B cell (primary cell): ENCODE measurements at regions not wholly inside any gene's neighbourhood (a gene's known extent, or its start where the extent isn't known, plus 50 kb on each side); places are given as distances from the start of the nearest gene placed in this dataset.

Source experiments
- ATAC-seq: fragments of 200-7000 bp; cut with Tn5 transposase; one replicate; pipeline ENCODE4 v1.10.0; 2021; ENCODE audit warnings: low read depth, mild to moderate bottlenecking, moderate number of reproducible peaks, moderate library complexity
- CTCF ChIA-PET: fragments of 350-600 bp; sonication (Branson Sonifier 250); formaldehyde crosslinking; loops from one replicate; lab custom pipeline; 2021; ENCODE audit warnings: antibody characterized with exemption, inconsistent platforms; lab: Charles Lee
- POLR2A ChIA-PET: fragments of 350-600 bp; sonication (Branson Sonifier 250); formaldehyde crosslinking; loops from one replicate; lab custom pipeline; 2021; ENCODE audit warnings: antibody characterized with exemption; lab: Charles Lee
- DNase-seq: peaks from one replicate; pipeline ENCODE4 v3.0.0; 2013
- H2AFZ ChIP-seq: 2 replicates; pipeline ENCODE4 v1.6.1; 2012; ENCODE audit warnings: mild to moderate bottlenecking, low read depth, low read length; ENCODE audit not compliant: insufficient read depth, poor library complexity, severe bottlenecking
- H3K27ac ChIP-seq, 2 donors: 1 replicate in 1 of 2; 2 replicates in 1 of 2; pipeline ENCODE4 v1.5.1; 2012 to 2013; ENCODE audit warnings: low read length in 2 of 2, mild to moderate bottlenecking in 2 of 2, moderate library complexity in 1 of 2
- H3K27me3 ChIP-seq, 4 experiments: fragments of 200-600 bp in 1 of 4; sonication (generic) in 1 of 4; replicated peaks in 1 of 4; 1 replicate in 2 of 4; 2 replicates in 2 of 4; pipeline versions ENCODE4 v1.6.1 to v1.7.0; 2013 to 2016; ENCODE audit warnings: low read length in 3 of 4, mild to moderate bottlenecking in 2 of 4, mixed read lengths in 1 of 4, moderate library complexity in 1 of 4; ENCODE audit not compliant: insufficient read depth in 4 of 4, control insufficient read depth in 3 of 4; ENCODE audit errors: control extremely low read depth in 1 of 4
- H3K36me3 ChIP-seq, 2 experiments: replicated peaks in 1 of 2; 1 replicate in 1 of 2; 2 replicates in 1 of 2; pipeline versions ENCODE4 v1.6.1 to v1.7.1; 2013; ENCODE audit warnings: low read length in 1 of 2; ENCODE audit not compliant: insufficient read depth in 2 of 2, control insufficient read depth in 1 of 2; ENCODE audit errors: control extremely low read depth in 1 of 2, extremely low read depth in 1 of 2
- H3K4me1 ChIP-seq, 2 donors: fragments of 200-600 bp in 1 of 2; sonication (generic) in 1 of 2; 1 replicate in 1 of 2; 2 replicates in 1 of 2; pipeline versions ENCODE4 v1.5.1 to v1.6.1; 2013 to 2017; ENCODE audit warnings: low read length in 2 of 2; ENCODE audit not compliant: control insufficient read depth in 2 of 2, insufficient read depth in 2 of 2
- H3K4me2 ChIP-seq: replicated peaks from 2 replicates; pipeline ENCODE3; 2012; ENCODE audit warnings: mild to moderate bottlenecking, low read depth, low read length; ENCODE audit not compliant: poor library complexity, severe bottlenecking
- H3K4me3 ChIP-seq, 5 experiments: fragments of 200-600 bp in 1 of 5; sonication (generic) in 1 of 5; 1 replicate in 3 of 5; 2 replicates in 2 of 5; pipeline versions ENCODE4 v1.5.1 to v1.7.0; 2011 to 2016; ENCODE audit warnings: low read length in 4 of 5, mild to moderate bottlenecking in 4 of 5, low read depth in 2 of 5, control low read depth in 1 of 5, moderate library complexity in 1 of 5; ENCODE audit not compliant: insufficient read depth in 1 of 5; ENCODE audit errors: control extremely low read depth in 1 of 5, extremely low read depth in 1 of 5
- H3K79me2 ChIP-seq: fragments of 200-600 bp; sonication (generic); one replicate; pipeline ENCODE4 v1.6.0; 2016; ENCODE audit warnings: low read length; ENCODE audit not compliant: control insufficient read depth, insufficient read depth
- H3K9ac ChIP-seq: fragments of 200-600 bp; sonication (generic); 2 replicates; pipeline ENCODE4 v1.6.1; 2017; ENCODE audit warnings: mild to moderate bottlenecking, low read length, moderate library complexity
- H3K9me3 ChIP-seq, 3 donors: one replicate each; pipeline versions ENCODE4 v1.6.1 to v1.7.1; 2013; ENCODE audit warnings: low read length in 2 of 3; ENCODE audit not compliant: control insufficient read depth in 2 of 3, insufficient read depth in 1 of 3; ENCODE audit errors: control extremely low read depth in 1 of 3
- H4K20me1 ChIP-seq: 2 replicates; pipeline ENCODE4 v1.6.0; 2012; ENCODE audit warnings: mild to moderate bottlenecking, low read length; ENCODE audit not compliant: insufficient read depth, control insufficient read depth, poor library complexity, severe bottlenecking
- H3K27ac Mint-ChIP-seq: one replicate; pipeline ENCODE4 v1.8.0; 2021; ENCODE audit warnings: mixed read lengths
- H3K27me3 Mint-ChIP-seq: one replicate; pipeline ENCODE4 v1.8.0; 2021; ENCODE audit warnings: mixed read lengths
- H3K4me1 Mint-ChIP-seq: one replicate; pipeline ENCODE4 v1.8.0; 2021; ENCODE audit warnings: mixed read lengths
- H3K4me3 Mint-ChIP-seq: one replicate; pipeline ENCODE4 v1.8.0; 2021; ENCODE audit warnings: mixed read lengths
- H3K9me3 Mint-ChIP-seq: one replicate; pipeline ENCODE4 v1.8.0; 2022; ENCODE audit warnings: mixed read lengths; ENCODE audit not compliant: insufficient read depth
- CTCF ChIP-seq: fragments of 200-600 bp; IDR thresholded peaks from one replicate; pipeline ENCODE4 v1.8.0; 2022; ENCODE audit warnings: antibody characterized with exemption, mild to moderate bottlenecking
- EZH2 ChIP-seq: IDR thresholded peaks from 2 replicates; pipeline ENCODE4 v1.6.1; 2012; ENCODE audit warnings: borderline replicate concordance, low read depth, mild to moderate bottlenecking, moderate library complexity, low read length; ENCODE audit not compliant: insufficient read depth, poor library complexity, severe bottlenecking
- WGBS: methylation state at CpG from one replicate; pipeline ENCODE4 v1.1.5; 2013; ENCODE audit warnings: missing lambda C conversion rate; ENCODE audit not compliant: insufficient coverage; 5-methylcytosine and 5-hydroxymethylcytosine counted together
- intact Hi-C: fragments of 100-400 bp; cut with micrococcal nuclease; formaldehyde crosslinking; loops from one replicate; pipeline ENCODE4 v1.10.0; 2022

GRCh38 chr6:141540207-141540606 lies 592.5 kb upstream of the GJE1 start:
- Histone ChIP-seq H3K9ac (no peak overlapping the region), H3K4me1 (no peaks in the 10 kb centered on the region), H3K4me3 (no peak overlapping the region), H4K20me1 (no peaks in the 10 kb centered on the region), H3K9me3 (no peaks in the 10 kb centered on the region), H2AFZ (no peak overlapping the region), H3K27ac (no peak overlapping the region), H3K27me3 (no peaks in the 10 kb centered on the region), H3K36me3 (no peaks in the 10 kb centered on the region), H3K79me2 (no peaks in the 10 kb centered on the region), H3K4me2 (no peak overlapping the region)
- DNase-seq (no peak), ATAC-seq (no peak)
- Mint-ChIP-seq H3K9me3 (no peaks in the 10 kb centered on the region), H3K4me1 (no peaks in the 10 kb centered on the region), H3K27me3 (no peaks in the 10 kb centered on the region), H3K4me3 (no peak overlapping the region), H3K27ac (no peak overlapping the region)
- TF ChIP-seq CTCF (no peak), EZH2 (no peak)
- ChIA-PET CTCF (no interaction called here), POLR2A (no interaction called here)
- intact Hi-C loops = no loop called here
- WGBS = no CpG with 5 or more reads among the region's 4 CpGs

- Histone ChIP-seq H3K79me2 (no peaks in the 10 kb centered on the region), H3K4me2 (no peak overlapping the region), H4K20me1 (no peaks in the 10 kb centered on the region), H3K27ac (no peak overlapping the region), H3K9me3 (no peaks in the 10 kb centered on the region), H3K27me3 (no peaks in the 10 kb centered on the region), H3K9ac (no peak overlapping the region), H3K4me3 (no peak overlapping the region), H2AFZ (no peak overlapping the region), H3K36me3 (no peaks in the 10 kb centered on the region), H3K4me1 (no peaks in the 10 kb centered on the region)
- ChIA-PET POLR2A (no interaction called here), CTCF (interaction anchor here (1.0 kb wide), 1 partner anchor 13 kb away, joined by 3 read pairs; no protein-coding TSS in a partner anchor)
- intact Hi-C loops = no loop called here
- TF ChIP-seq EZH2 (no peak), CTCF (no peak)
- WGBS = 100% methylated on average over 1 of the region's 1 CpG
- DNase-seq (no peak), ATAC-seq (no peak)
- Mint-ChIP-seq H3K4me1 (no peaks in the 10 kb centered on the region), H3K27me3 (no peaks in the 10 kb centered on the region), H3K9me3 (no peaks in the 10 kb centered on the region), H3K27ac (no peak overlapping the region), H3K4me3 (no peak overlapping the region)
Measured at GRCh38 chr6:141539617-141540016, 593.1 kb upstream of the GJE1 start.
